Iris pigment epithelial cell (primary cell): ENCODE measurements at regions not wholly inside any gene's neighbourhood (a gene's known extent, or its start where the extent isn't known, plus 50 kb on each side); places are given as distances from the start of the nearest gene placed in this dataset.
"Not testable (repeated sequence)": the region's sequence is repeated elsewhere in the genome, so short reads cannot be mapped to it uniquely, and the experiment has no call there.

Experiments used
- DNase-seq: peaks from one replicate; pipeline ENCODE4 v3.0.0-alpha.2; 2011; ENCODE audit warnings: low read depth

GRCh38 chr2:201946746-201947145 is 86.9 kb upstream of the FZD7 start:
- not testable (repeated sequence) for DNase-seq

GRCh38 chr2:201947287-201947686 is 86.4 kb upstream of the FZD7 start:
- no peak for DNase-seq

- no peak for DNase-seq
Observed at GRCh38 chr2:201949181-201949926, 84.3 kb upstream of the FZD7 start.

- no peak for DNase-seq
Observed at GRCh38 chr2:201949927-201950246, 83.8 kb upstream of the FZD7 start.

- peak; percentile 51 for DNase-seq
Observed at GRCh38 chr2:201950606-201951005, 83.0 kb upstream of the FZD7 start.

- DNase-seq: no peak
Observed at GRCh38 chr2:201952187-201952586, 81.5 kb upstream of the FZD7 start.

GRCh38 chr2:201953396-201953795 is 80.3 kb upstream of the FZD7 start:
- DNase-seq: no peak

GRCh38 chr2:201953880-201954279 is 79.8 kb upstream of the FZD7 start:
- no peak for DNase-seq

GRCh38 chr2:201955231-201955630 is 78.4 kb upstream of the FZD7 start:
- DNase-seq: no peak

- peak; percentile 15 for DNase-seq
Observed at GRCh38 chr2:201955702-201956141, 77.9 kb upstream of the FZD7 start.

GRCh38 chr2:201956361-201956760 is 77.3 kb upstream of the FZD7 start:
- DNase-seq: no peak

- DNase-seq: no peak
Observed at GRCh38 chr2:201957091-201957490, 76.6 kb upstream of the FZD7 start.

GRCh38 chr2:201959198-201959597 is 74.5 kb upstream of the FZD7 start:
- DNase-seq: no peak

GRCh38 chr2:201959626-201960025 is 74.0 kb upstream of the FZD7 start:
- no peak for DNase-seq

GRCh38 chr2:201960305-201960704 is 73.3 kb upstream of the FZD7 start:
- DNase-seq: no peak

GRCh38 chr2:201961401-201961800 is 72.3 kb upstream of the FZD7 start:
- no peak for DNase-seq

- no peak for DNase-seq
Observed at GRCh38 chr2:201962774-201963562, 70.7 kb upstream of the FZD7 start.

GRCh38 chr2:201964011-201964410 is 69.6 kb upstream of the FZD7 start:
- no peak for DNase-seq

- DNase-seq: no peak
Observed at GRCh38 chr2:201964631-201965206, 68.9 kb upstream of the FZD7 start.

- no peak for DNase-seq
Observed at GRCh38 chr2:201965550-201965949, 68.1 kb upstream of the FZD7 start.

- no peak for DNase-seq
Observed at GRCh38 chr2:201966691-201967438, 66.8 kb upstream of the FZD7 start.

- DNase-seq: no peak
Observed at GRCh38 chr2:201968050-201968449, 65.6 kb upstream of the FZD7 start.

GRCh38 chr2:201968476-201968875 is 65.2 kb upstream of the FZD7 start:
- no peak for DNase-seq
